ENCODE measurements at regions not wholly inside any gene's neighbourhood (a gene's known extent, or its start where the extent isn't known, plus 50 kb on each side); places are given as distances from the start of the nearest gene placed in this dataset.
"Not testable (repeated sequence)": the region's sequence is repeated elsewhere in the genome, so short reads cannot be mapped to it uniquely, and the experiment has no call there.

- not testable (repeated sequence) for TF ChIP-seq CTCF, POLR2A (IDR thresholded peaks at IDR 0.05)
Observed at GRCh38 chr11:110517381-110517780, 87.6 kb downstream of the FDX1 start.
